ENCODE measurements at regions not wholly inside any gene's neighbourhood (a gene's known extent, or its start where the extent isn't known, plus 50 kb on each side); places are given as distances from the start of the nearest gene placed in this dataset.

- TF ChIP-seq, protein P1, sequence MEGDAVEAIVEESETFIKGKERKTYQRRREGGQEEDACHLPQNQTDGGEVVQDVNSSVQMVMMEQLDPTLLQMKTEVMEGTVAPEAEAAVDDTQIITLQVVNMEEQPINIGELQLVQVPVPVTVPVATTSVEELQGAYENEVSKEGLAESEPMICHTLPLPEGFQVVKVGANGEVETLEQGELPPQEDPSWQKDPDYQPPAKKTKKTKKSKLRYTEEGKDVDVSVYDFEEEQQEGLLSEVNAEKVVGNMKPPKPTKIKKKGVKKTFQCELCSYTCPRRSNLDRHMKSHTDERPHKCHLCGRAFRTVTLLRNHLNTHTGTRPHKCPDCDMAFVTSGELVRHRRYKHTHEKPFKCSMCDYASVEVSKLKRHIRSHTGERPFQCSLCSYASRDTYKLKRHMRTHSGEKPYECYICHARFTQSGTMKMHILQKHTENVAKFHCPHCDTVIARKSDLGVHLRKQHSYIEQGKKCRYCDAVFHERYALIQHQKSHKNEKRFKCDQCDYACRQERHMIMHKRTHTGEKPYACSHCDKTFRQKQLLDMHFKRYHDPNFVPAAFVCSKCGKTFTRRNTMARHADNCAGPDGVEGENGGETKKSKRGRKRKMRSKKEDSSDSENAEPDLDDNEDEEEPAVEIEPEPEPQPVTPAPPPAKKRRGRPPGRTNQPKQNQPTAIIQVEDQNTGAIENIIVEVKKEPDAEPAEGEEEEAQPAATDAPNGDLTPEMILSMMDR (conservative IDR thresholded peaks at IDR 0.05; ENCODE audit: low read depth, low read length) = no peak
- no peak for TF ChIP-seq EZH2 (IDR thresholded peaks at IDR 0.05; ENCODE audit: borderline replicate concordance, low read depth, low read length, poor library complexity, severe bottlenecking)
These were observed 1017.2 kb downstream of the PCDH7 start for GRCh38 chr4:31737419-31737818.
